GM10248 (cell line): ENCODE measurements at regions not wholly inside any gene's neighbourhood (a gene's known extent, or its start where the extent isn't known, plus 50 kb on each side); places are given as distances from the start of the nearest gene placed in this dataset.
A peak's percentile ranks its signal among the peaks of the same experiment; 100 is the strongest.
"Not testable (repeated sequence)": the region's sequence is repeated elsewhere in the genome, so short reads cannot be mapped to it uniquely, and the experiment has no call there.

Source experiments
- CTCF ChIA-PET: fragments of 300-600 bp; sonication (Branson Sonifier 250); formaldehyde crosslinking; extraction: SDS; loops from one replicate; lab custom pipeline; 2021; ENCODE audit warnings: antibody characterized with exemption; lab: Yijun Ruan, JAX
- POLR2A ChIA-PET: fragments of 350-650 bp; sonication (Branson Sonifier 250); formaldehyde crosslinking; extraction: SDS; loops from one replicate; lab custom pipeline; 2020; ENCODE audit warnings: antibody characterized with exemption; lab: Yijun Ruan, JAX
- DNase-seq: peaks from one replicate; pipeline ENCODE4 v3.0.0; 2012; ENCODE audit errors: extremely low spot score
- TF ChIP-seq, protein P1 (sequence below): IDR thresholded peaks from 2 replicates; pipeline ENCODE4 v1.5.1; 2012; ENCODE audit warnings: mild to moderate bottlenecking, low read depth; ENCODE audit errors: extremely low read depth, missing control alignments, control extremely low read depth

DNA sequence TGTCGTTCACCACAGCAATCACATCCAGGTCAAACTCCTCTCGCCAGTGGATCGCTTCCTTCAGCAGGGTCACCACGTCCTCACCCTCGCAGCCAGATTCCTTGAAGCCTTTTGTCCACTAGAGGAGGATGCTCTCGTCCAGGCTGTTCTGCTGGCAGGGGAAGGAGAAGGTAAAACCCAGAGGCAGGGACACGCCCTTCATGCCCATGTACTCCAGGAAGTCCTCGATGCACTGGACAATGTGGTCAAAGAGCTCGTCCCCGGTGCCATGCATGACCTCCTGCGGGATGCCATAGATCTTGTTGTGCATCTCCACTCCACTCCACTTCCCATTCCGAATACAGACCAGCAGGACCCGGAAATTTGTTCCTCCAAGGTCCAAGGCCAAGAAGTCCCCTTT lies 152.4 kb downstream of the TENT5D start:
- POLR2A ChIA-PET: no interaction called here
- TF ChIP-seq, protein P1, sequence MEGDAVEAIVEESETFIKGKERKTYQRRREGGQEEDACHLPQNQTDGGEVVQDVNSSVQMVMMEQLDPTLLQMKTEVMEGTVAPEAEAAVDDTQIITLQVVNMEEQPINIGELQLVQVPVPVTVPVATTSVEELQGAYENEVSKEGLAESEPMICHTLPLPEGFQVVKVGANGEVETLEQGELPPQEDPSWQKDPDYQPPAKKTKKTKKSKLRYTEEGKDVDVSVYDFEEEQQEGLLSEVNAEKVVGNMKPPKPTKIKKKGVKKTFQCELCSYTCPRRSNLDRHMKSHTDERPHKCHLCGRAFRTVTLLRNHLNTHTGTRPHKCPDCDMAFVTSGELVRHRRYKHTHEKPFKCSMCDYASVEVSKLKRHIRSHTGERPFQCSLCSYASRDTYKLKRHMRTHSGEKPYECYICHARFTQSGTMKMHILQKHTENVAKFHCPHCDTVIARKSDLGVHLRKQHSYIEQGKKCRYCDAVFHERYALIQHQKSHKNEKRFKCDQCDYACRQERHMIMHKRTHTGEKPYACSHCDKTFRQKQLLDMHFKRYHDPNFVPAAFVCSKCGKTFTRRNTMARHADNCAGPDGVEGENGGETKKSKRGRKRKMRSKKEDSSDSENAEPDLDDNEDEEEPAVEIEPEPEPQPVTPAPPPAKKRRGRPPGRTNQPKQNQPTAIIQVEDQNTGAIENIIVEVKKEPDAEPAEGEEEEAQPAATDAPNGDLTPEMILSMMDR: no peak

DNA sequence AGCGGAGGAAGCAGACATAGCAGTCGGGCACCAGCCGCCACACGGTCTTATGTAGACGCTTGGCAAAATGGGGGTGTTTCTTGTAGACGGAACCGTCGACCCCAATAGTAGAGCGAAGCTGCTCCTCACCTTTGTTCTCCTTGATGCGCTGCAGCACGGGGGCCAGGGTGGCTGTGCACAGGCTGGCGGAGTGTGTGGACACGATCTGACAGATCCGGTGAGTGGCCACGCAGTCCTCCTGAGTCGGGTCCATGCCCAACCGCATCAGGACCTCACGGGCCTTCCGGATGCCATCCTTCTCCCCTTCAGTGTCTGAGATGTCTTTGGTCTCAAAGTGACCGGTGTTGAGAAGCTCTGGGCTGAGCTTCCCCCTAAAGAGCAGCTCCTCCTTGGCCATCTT lies 153.0 kb downstream of the TENT5D start:
- DNase-seq: no peak
- TF ChIP-seq, protein P1: no peak
- ChIA-PET CTCF (no interaction called here), POLR2A (no interaction called here)

More for the DNA sequence above, 152.4 kb downstream of the TENT5D start:
- CTCF ChIA-PET: no interaction called here
- DNase-seq: no peak

DNA sequence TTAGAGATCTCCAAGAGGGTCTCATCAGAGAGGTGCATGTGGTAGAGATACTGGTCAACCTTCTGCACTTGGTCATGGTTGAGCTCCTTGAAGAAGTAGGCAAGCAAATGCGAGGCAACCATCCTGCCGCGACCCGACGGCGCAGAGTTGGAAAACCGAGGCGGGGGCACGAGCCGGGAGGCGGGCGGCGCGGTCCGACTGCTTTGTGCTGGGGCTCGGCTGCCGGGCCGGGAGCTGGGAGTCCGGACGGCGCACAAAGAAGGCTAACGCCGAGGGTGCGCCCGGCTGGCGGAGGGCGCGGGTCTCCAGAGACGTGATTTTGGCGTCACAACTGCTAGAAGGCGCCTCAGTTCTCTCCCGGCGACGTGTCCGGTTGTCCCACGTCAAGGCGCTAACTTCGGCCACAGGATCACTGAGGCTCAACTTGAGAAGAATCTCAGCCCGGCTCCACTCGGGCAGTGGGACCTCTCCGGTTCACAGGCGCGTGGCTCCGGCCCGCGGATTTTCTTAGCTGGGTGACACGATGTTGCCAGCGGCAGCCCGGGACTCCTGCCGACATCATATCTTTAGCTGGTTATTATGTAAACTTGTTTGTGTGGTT lies 154.3 kb downstream of the TENT5D start:
- DNase-seq, CTCF ChIA-PET, POLR2A ChIA-PET: not testable (repeated sequence)

DNA sequence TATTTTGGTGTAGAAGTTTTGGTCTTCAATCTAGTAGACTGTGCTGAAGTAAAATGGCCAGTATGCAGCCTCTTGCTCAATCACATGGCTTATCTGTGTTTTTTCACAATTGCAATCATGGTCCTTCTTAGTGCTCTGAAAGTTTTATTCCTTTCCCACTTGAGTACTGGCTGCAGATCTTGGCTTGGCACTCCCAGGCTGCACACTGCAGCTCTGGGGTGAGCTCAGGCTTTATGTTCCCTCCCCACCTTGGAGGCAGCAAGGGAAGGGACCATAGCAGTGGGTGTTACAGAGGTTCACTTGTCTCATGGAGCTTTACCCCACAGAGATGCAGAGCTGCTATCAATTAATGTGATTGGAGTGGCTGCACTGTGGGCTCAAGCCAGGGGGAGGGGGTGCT lies 156.0 kb downstream of the TENT5D start:
- POLR2A ChIA-PET: no interaction called here
- CTCF ChIA-PET: no interaction called here
- DNase-seq: no peak
- TF ChIP-seq, protein P1: no peak

DNA sequence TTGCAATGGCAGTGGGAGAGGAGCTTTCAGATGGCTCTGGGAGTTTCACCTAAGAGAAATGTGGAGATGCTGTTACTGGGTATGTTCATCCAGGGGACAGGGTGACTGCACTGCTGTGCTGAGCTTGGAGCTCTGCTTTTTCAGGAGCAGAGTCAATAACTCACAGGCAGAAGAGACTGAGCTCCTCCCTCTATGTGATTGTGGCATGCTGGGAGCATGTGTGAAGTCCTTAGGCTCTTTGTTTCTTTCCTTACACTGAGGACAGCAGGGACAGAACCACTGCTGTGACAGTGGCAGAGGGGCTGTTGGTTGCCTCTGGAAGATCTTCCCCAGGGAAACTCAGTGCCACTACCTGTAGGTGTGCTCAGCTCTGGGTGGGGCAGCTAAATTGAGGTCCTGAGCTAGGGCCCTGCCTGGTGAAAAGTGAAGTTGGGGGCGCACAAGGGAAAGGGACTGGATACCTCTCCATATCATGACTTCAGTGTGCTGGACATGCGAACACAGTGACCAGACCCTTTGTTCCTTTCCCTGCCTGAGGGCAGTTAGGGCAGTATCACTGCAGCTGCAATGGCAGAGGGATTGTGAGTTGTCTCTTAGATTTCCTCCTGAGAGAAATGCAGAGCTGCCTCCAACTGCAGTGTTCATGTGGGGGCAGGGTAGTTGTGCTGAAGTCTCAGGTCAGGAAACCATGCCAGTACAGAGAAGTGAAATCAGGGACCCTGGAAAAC lies 156.7 kb downstream of the TENT5D start:
- ChIA-PET POLR2A (no interaction called here), CTCF (no interaction called here)
- TF ChIP-seq, protein P1: no peak
- no peak for DNase-seq

DNA sequence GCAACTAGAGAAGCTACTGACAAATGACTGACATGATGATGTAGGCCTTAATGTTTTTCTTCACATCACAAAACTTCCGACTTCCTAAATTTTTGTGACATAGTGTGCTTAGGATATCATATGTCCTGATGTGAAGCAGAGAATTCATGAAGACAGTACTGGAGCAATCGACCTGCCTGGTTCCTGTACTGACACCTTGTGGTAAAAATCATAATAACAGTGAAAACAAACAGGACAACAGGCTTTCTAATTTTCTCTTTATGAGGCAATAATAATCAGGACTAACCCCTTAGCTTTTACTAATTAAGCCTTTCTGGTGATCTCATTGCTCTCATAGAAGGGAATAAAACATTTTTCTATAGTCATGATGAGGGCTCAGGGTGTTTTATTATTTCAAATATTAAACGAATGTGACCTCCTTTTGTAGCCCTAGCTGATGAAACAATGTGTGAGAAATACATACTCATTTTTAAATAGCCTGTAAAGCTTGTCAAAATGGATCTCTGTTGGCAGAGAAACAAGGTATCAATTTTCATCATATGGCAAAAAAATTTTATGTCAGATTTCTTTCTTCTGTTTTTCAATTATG lies 158.4 kb downstream of the TENT5D start:
- DNase-seq: peak; percentile 13
- TF ChIP-seq, protein P1: peak; percentile 27
- CTCF ChIA-PET: interaction anchor here (0.9 to 1.7 kb wide), 4 partner anchors 11 to 150 kb away, joined by 3 to 6 read pairs (median 4); no protein-coding TSS in a partner anchor
- POLR2A ChIA-PET: no interaction called here

DNA sequence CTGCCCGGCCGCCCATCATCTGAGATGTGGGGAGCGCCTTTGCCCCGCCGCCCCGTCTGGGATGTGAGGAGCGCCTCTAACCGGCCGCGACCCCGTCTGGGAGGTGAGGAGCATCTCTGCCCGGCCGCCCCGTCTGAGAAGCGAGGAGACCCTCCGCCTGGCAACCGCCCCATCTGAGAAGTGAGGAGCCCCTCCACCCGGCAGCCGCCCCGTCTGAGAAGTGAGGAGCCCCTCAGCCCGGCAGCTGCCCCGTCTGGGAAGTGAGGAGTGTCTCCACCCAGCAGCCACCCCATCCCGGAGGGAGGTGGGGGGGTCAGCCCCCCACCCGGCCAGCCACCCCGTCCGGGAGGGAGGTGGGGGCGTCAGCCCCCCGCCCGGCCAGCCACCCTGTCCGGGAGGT lies 170.7 kb downstream of the TENT5D start:
- POLR2A ChIA-PET, DNase-seq, CTCF ChIA-PET: not testable (repeated sequence)
